ENCODE measurements at regions not wholly inside any gene's neighbourhood (a gene's known extent, or its start where the extent isn't known, plus 50 kb on each side); places are given as distances from the start of the nearest gene placed in this dataset.

DNA sequence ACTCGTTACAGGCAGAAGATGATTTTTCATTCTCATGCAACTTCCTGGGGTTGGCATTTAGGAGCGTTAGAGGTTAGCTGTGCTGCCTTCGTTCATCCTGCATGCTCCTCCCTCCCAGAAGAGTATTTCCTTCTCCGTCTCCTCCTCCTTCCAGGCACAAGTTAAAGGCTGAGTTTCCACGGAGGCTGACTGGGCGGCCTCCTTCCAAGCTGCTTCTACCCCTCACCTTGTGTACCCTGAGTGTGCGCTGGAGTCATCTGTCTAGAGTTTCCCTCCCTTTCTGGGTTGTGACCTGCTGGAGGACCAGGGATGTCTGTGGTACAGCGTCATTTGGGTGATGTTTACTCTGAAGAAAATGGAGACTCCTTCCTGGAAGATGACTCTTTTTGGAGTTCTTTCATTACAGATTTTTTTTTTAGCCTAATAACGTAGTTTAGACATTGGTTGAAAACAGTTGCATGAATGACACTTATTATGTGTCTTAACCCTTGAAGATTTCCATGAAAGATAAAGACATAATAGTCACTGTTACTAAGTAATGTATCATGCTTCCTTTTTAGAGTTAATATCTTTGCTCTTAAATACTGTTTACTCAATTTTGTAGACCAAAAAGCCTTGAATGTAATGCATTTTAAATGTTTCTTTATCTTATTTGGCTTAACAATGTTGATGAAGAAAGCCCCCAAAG lies 146.9 kb downstream of the TENT4A start:
- DNase-seq (ENCODE audit: low spot score): no peak
- H3K4me3 ChIP-seq (ENCODE audit: low read depth in 1 of 3, low read length in 3 of 3): no peak overlapping the region
- no peaks in the 10 kb centered on the region for H3K36me3 ChIP-seq (ENCODE audit: control insufficient read depth in 4 of 4, insufficient read depth in 3 of 4, low read depth in 1 of 4, low read length in 3 of 4)
- no peak overlapping the region for H3K9ac ChIP-seq (ENCODE audit: low read depth in 1 of 2, low read length in 2 of 2)
- TF ChIP-seq HNF4G (IDR thresholded peaks at IDR 0.05) (no peak), JUND (IDR thresholded peaks at IDR 0.05) (no peak), EGR1 (IDR thresholded peaks at IDR 0.05; ENCODE audit: low read depth in 2 of 2) (no peak), FOXA1 (IDR thresholded peaks at IDR 0.05) (no peak), YY1 (IDR thresholded peaks at IDR 0.05) (no peak), SP1 (IDR thresholded peaks at IDR 0.05) (no peak), FOXA2 (IDR thresholded peaks at IDR 0.05) (no peak), TAF1 (conservative IDR thresholded peaks at IDR 0.05) (no peak), NR2F2 (IDR thresholded peaks at IDR 0.05) (no peak)
- TF ChIP-seq, protein P1, sequence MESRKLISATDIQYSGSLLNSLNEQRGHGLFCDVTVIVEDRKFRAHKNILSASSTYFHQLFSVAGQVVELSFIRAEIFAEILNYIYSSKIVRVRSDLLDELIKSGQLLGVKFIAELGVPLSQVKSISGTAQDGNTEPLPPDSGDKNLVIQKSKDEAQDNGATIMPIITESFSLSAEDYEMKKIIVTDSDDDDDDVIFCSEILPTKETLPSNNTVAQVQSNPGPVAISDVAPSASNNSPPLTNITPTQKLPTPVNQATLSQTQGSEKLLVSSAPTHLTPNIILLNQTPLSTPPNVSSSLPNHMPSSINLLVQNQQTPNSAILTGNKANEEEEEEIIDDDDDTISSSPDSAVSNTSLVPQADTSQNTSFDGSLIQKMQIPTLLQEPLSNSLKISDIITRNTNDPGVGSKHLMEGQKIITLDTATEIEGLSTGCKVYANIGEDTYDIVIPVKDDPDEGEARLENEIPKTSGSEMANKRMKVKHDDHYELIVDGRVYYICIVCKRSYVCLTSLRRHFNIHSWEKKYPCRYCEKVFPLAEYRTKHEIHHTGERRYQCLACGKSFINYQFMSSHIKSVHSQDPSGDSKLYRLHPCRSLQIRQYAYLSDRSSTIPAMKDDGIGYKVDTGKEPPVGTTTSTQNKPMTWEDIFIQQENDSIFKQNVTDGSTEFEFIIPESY (IDR thresholded peaks at IDR 0.05): no peak
- TF ChIP-seq, protein P2, sequence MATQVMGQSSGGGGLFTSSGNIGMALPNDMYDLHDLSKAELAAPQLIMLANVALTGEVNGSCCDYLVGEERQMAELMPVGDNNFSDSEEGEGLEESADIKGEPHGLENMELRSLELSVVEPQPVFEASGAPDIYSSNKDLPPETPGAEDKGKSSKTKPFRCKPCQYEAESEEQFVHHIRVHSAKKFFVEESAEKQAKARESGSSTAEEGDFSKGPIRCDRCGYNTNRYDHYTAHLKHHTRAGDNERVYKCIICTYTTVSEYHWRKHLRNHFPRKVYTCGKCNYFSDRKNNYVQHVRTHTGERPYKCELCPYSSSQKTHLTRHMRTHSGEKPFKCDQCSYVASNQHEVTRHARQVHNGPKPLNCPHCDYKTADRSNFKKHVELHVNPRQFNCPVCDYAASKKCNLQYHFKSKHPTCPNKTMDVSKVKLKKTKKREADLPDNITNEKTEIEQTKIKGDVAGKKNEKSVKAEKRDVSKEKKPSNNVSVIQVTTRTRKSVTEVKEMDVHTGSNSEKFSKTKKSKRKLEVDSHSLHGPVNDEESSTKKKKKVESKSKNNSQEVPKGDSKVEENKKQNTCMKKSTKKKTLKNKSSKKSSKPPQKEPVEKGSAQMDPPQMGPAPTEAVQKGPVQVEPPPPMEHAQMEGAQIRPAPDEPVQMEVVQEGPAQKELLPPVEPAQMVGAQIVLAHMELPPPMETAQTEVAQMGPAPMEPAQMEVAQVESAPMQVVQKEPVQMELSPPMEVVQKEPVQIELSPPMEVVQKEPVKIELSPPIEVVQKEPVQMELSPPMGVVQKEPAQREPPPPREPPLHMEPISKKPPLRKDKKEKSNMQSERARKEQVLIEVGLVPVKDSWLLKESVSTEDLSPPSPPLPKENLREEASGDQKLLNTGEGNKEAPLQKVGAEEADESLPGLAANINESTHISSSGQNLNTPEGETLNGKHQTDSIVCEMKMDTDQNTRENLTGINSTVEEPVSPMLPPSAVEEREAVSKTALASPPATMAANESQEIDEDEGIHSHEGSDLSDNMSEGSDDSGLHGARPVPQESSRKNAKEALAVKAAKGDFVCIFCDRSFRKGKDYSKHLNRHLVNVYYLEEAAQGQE (IDR thresholded peaks at IDR 0.05): no peak
- TF ChIP-seq, protein P3, sequence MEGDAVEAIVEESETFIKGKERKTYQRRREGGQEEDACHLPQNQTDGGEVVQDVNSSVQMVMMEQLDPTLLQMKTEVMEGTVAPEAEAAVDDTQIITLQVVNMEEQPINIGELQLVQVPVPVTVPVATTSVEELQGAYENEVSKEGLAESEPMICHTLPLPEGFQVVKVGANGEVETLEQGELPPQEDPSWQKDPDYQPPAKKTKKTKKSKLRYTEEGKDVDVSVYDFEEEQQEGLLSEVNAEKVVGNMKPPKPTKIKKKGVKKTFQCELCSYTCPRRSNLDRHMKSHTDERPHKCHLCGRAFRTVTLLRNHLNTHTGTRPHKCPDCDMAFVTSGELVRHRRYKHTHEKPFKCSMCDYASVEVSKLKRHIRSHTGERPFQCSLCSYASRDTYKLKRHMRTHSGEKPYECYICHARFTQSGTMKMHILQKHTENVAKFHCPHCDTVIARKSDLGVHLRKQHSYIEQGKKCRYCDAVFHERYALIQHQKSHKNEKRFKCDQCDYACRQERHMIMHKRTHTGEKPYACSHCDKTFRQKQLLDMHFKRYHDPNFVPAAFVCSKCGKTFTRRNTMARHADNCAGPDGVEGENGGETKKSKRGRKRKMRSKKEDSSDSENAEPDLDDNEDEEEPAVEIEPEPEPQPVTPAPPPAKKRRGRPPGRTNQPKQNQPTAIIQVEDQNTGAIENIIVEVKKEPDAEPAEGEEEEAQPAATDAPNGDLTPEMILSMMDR (IDR thresholded peaks at IDR 0.05; ENCODE audit: low read depth, low read length, missing input control): no peak
- H3K27me3 ChIP-seq (ENCODE audit: control insufficient read depth in 4 of 4, insufficient read depth in 4 of 4, low read length in 3 of 4): peaks cover 0 to 5% (median 0%) of the 10 kb centered on the region in 4 donors
- no peaks in the 10 kb centered on the region for H3K4me1 ChIP-seq (ENCODE audit: control insufficient read depth in 4 of 4, insufficient read depth in 4 of 4, low read length in 3 of 4)
- 71% methylated on average over 9 of the region's 9 CpGs for WGBS
- peaks cover 0 to 3% (median 0%) of the 10 kb centered on the region in 4 donors for H3K9me3 ChIP-seq (ENCODE audit: control insufficient read depth in 4 of 4, low read length in 3 of 4)
- H3K27ac ChIP-seq (ENCODE audit: low read depth in 1 of 2, low read length in 2 of 2): no peak overlapping the region

DNA sequence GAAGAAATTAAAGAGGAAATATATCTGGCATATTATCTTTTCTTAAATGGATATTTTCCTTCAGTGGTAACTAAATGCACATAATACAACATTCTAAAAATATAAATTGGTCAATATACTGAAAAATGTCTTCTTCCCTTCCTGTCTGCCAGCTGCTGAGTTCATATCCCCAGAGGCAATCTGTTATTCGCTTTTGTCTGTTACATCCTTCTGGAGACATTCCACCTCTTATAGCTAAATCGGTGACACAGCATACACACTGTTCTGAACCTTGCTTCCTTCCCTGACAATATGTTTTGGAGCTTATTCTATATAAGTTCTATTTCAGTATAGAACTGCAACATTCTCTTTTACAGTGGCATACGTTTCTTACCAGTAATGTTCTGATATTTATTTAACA lies 147.8 kb downstream of the TENT4A start:
- H3K9me3 ChIP-seq (ENCODE audit: control insufficient read depth in 4 of 4, low read length in 3 of 4): peaks cover 0 to 3% (median 0%) of the 10 kb centered on the region in 4 donors
- DNase-seq (ENCODE audit: low spot score): no peak

More for the DNA sequence above, 147.8 kb downstream of the TENT4A start:
- Histone ChIP-seq H3K27me3 (ENCODE audit: control insufficient read depth in 4 of 4, insufficient read depth in 4 of 4, low read length in 3 of 4) (peaks cover 0 to 5% (median 0%) of the 10 kb centered on the region in 4 donors), H3K9ac (ENCODE audit: low read depth in 1 of 2, low read length in 2 of 2) (no peak overlapping the region), H3K36me3 (ENCODE audit: control insufficient read depth in 4 of 4, insufficient read depth in 3 of 4, low read depth in 1 of 4, low read length in 3 of 4) (no peaks in the 10 kb centered on the region), H3K27ac (ENCODE audit: low read depth in 1 of 2, low read length in 2 of 2) (no peak overlapping the region), H3K4me3 (ENCODE audit: low read depth in 1 of 3, low read length in 3 of 3) (no peak overlapping the region), H3K4me1 (ENCODE audit: control insufficient read depth in 4 of 4, insufficient read depth in 4 of 4, low read length in 3 of 4) (no peaks in the 10 kb centered on the region)
- TF ChIP-seq SP1 (IDR thresholded peaks at IDR 0.05) (no peak), JUND (IDR thresholded peaks at IDR 0.05) (no peak), HNF4G (IDR thresholded peaks at IDR 0.05) (no peak), HNF4A (conservative IDR thresholded peaks at IDR 0.05) (no peak), GABPA (IDR thresholded peaks at IDR 0.05 in 1 of 2, conservative IDR thresholded peaks at IDR 0.05 in 1 of 2) (no peak)
- TF ChIP-seq, protein P3 (IDR thresholded peaks at IDR 0.05; ENCODE audit: low read depth, low read length, missing input control): no peak
- TF ChIP-seq, protein P4, sequence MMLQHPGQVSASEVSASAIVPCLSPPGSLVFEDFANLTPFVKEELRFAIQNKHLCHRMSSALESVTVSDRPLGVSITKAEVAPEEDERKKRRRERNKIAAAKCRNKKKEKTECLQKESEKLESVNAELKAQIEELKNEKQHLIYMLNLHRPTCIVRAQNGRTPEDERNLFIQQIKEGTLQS (IDR thresholded peaks at IDR 0.05): no peak
- WGBS: 78% methylated on average over 3 of the region's 3 CpGs

Measured in liver (tissue), 8 donors.